ENCODE measurements at regions not wholly inside any gene's neighbourhood (a gene's known extent, or its start where the extent isn't known, plus 50 kb on each side); places are given as distances from the start of the nearest gene placed in this dataset.

- DNase-seq: no peak
Observed at GRCh38 chr5:8675182-8675581, 806.2 kb downstream of the MTRR start.

- DNase-seq: no peak
Observed at GRCh38 chr5:8676695-8677094, 807.7 kb downstream of the MTRR start.

- no peak for DNase-seq
Observed at GRCh38 chr5:8682381-8682780, 813.4 kb downstream of the MTRR start.

- peak; percentile 11 for DNase-seq
Observed at GRCh38 chr5:8683496-8683895, 814.5 kb downstream of the MTRR start.

- DNase-seq: peak; percentile 33
Observed at GRCh38 chr5:8685704-8686103, 816.8 kb downstream of the MTRR start.

GRCh38 chr5:8686707-8687106 lies 817.8 kb downstream of the MTRR start:
- no peak for DNase-seq

- DNase-seq: no peak
Observed at GRCh38 chr5:8689773-8690172, 820.8 kb downstream of the MTRR start.

- DNase-seq: no peak
Observed at GRCh38 chr5:8691221-8691620, 822.3 kb downstream of the MTRR start.

- DNase-seq: no peak
Observed at GRCh38 chr5:8693341-8693844, 824.4 kb downstream of the MTRR start.

- DNase-seq: no peak
Observed at GRCh38 chr5:8694545-8694944, 825.6 kb downstream of the MTRR start.

GRCh38 chr5:8695902-8696845 lies 827.2 kb downstream of the MTRR start:
- no peak for DNase-seq

GRCh38 chr5:8700222-8700621 lies 831.3 kb downstream of the MTRR start:
- DNase-seq: no peak

- DNase-seq: no peak
Observed at GRCh38 chr5:8700671-8701070, 831.7 kb downstream of the MTRR start.

GRCh38 chr5:8701251-8701650 lies 832.3 kb downstream of the MTRR start:
- DNase-seq: no peak

GRCh38 chr5:8710426-8710930 lies 835.4 kb downstream of the SEMA5A start:
- DNase-seq: no peak

- DNase-seq: no peak
Observed at GRCh38 chr5:8714198-8714597, 831.7 kb downstream of the SEMA5A start.

GRCh38 chr5:8714861-8715260 lies 831.0 kb downstream of the SEMA5A start:
- no peak for DNase-seq

GRCh38 chr5:8719796-8720195 lies 826.1 kb downstream of the SEMA5A start:
- no peak for DNase-seq

GRCh38 chr5:8720506-8720905 lies 825.4 kb downstream of the SEMA5A start:
- no peak for DNase-seq

GRCh38 chr5:8721536-8721935 lies 824.3 kb downstream of the SEMA5A start:
- no peak for DNase-seq

GRCh38 chr5:8726383-8727036 lies 819.4 kb downstream of the SEMA5A start:
- DNase-seq: no peak

- no peak for DNase-seq
Observed at GRCh38 chr5:8727396-8727795, 818.5 kb downstream of the SEMA5A start.

GRCh38 chr5:8729437-8729836 lies 816.4 kb downstream of the SEMA5A start:
- DNase-seq: no peak

- no peak for DNase-seq
Observed at GRCh38 chr5:8730194-8730593, 815.7 kb downstream of the SEMA5A start.

Measured in COR-L47 (cell line).